Choroid plexus epithelial cell (primary cell): ENCODE measurements at regions not wholly inside any gene's neighbourhood (a gene's known extent, or its start where the extent isn't known, plus 50 kb on each side); places are given as distances from the start of the nearest gene placed in this dataset.

Experiments used
- DNase-seq: peaks from one replicate; pipeline ENCODE4 v3.0.0-alpha.2; 2010; ENCODE audit warnings: low read depth
- H3K4me3 ChIP-seq: 2 replicates; pipeline ENCODE4 v1.5.1; 2011; ENCODE audit warnings: low read depth, mild to moderate bottlenecking, control low read depth, low read length, moderate library complexity
- TF ChIP-seq, protein P1 (sequence below): conservative IDR thresholded peaks from 2 replicates; pipeline ENCODE4 v1.5.1; 2011; ENCODE audit warnings: low read depth, mild to moderate bottlenecking, control low read depth, inconsistent platforms, low read length, moderate library complexity

DNA sequence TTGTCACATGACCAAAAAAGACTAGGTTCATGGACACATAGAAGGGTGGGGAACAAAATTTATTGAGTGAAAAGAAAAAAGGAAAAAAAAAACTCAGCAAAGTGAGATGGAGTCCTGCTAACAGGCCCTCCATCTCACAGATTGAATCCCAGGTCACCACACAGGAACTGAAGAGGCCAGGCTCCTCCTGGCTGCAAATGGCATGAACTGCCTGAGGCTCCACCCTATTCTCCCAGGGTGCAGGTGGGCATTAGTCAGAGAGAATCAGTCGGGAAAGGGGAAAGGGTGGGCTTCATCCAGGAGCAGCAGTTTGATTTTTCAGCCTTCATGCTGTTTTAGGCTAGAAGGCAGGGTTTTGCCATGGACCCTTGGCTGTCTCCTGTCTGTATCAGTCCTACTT, 128.5 kb upstream of the GRID2 start:
- no peak overlapping the region for H3K4me3 ChIP-seq
- DNase-seq = no peak
- TF ChIP-seq, protein P1, sequence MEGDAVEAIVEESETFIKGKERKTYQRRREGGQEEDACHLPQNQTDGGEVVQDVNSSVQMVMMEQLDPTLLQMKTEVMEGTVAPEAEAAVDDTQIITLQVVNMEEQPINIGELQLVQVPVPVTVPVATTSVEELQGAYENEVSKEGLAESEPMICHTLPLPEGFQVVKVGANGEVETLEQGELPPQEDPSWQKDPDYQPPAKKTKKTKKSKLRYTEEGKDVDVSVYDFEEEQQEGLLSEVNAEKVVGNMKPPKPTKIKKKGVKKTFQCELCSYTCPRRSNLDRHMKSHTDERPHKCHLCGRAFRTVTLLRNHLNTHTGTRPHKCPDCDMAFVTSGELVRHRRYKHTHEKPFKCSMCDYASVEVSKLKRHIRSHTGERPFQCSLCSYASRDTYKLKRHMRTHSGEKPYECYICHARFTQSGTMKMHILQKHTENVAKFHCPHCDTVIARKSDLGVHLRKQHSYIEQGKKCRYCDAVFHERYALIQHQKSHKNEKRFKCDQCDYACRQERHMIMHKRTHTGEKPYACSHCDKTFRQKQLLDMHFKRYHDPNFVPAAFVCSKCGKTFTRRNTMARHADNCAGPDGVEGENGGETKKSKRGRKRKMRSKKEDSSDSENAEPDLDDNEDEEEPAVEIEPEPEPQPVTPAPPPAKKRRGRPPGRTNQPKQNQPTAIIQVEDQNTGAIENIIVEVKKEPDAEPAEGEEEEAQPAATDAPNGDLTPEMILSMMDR = no peak

DNA sequence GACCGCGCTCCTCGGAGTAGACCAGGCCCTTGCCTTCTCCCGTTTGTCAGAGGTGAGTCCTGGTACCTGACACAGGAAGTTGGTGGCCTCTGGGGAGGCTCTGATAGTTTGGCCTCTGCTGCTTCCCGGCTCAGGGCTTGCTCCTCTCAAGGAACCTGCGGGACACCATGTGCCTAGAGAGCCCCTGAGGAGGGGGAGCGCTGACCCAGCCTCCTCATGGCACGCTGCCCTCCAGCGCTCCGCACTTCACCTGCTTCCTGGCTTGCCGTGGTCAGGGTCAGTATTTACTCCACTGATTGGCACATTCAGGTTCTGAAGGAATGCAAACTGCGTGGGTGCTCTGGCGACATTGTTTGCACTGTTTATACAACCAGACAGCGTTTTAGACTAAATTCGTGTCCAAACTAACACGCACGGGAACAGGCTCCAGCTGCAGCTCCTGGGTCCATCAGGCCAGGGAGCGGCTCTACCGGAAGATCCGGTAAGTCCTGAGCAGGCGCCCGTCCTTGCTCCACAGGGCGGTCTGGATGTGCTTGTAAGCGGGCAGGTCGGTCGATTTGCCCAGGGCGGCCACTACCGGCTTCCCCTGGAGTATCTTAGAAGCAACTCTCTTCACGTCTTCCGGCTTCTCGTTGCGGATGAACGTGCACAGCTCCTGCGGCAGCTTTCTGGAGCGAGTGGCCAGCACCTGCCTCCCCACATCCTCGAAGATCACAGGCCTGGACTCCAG, 121.6 kb upstream of the GRID2 start:
- TF ChIP-seq, protein P1 = no peak
- DNase-seq = no peak
- H3K4me3 ChIP-seq = no peak overlapping the region

DNA sequence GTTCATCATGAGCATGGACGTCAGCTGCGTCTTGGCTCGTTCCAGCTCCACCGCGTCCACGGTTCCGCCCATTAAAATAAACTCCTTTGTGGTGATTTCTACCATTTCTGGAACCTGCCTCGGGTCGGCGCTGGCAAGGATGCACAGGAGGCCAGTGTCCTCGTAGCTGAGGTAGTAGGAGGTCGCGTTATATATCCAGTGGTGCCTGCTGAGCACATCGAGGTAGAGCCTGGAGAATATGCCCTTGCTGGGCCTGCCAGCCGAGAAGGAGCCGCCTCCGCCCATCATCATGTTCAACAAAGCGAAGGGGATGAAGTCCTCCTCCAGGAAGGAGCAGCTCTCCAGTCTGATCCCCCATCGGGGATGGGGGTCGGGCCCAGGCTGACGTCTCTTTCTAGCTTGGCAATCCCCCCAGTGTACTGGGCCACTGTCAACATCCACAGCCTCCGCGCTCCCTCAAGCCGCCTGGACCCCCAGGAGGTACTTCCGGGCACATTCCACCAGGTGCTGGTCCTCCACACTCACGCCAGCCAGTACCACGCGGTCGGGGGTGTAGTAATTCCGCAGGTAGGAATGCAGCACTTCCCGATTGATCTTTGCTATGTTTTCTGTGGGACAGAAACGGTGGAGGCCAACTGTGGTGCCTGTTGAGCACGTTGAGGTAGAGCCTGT, 120.9 kb upstream of the GRID2 start:
- no peak for DNase-seq
- H3K4me3 ChIP-seq = no peak overlapping the region
- TF ChIP-seq, protein P1 = no peak

DNA sequence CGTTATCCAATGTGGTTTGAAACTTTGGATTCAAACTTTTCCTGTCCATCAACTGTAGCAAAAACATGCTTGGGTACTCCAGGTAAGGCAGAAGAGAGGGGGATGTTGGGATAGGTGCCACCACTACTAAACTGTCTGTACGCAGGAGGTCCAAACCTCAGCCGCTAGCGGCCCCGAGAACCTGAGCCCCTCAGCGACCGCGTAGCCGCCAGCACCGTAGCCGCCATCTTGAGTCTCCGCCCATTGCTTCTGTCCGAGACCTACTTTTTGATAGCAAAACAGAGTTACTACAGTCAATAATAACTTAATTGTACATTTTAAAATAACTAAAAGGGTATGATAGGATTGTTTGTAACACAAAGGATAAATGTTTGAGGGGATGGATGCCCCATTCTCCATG, 119.9 kb upstream of the GRID2 start:
- DNase-seq = no peak
- TF ChIP-seq, protein P1 = no peak
- H3K4me3 ChIP-seq = no peak overlapping the region

DNA sequence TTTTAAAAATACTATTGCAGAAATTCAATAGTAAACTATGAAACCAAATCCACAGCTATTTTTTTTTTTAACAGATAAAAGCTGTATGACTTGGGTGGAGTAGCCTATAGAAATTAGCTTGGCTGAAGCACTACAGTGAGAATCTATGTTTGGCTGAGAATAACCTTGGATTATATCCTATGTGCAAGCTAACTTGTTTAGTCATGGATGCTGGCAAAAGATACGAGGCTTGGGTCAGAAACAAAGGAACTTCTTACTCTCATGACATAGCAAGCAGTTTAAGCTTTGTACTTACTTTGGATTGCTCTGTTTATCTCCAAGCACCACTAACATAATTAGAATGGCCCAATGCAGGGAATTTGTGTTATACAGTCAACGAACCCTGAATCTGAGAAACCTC, 119.2 kb upstream of the GRID2 start:
- TF ChIP-seq, protein P1 = no peak
- H3K4me3 ChIP-seq = no peak overlapping the region

DNA sequence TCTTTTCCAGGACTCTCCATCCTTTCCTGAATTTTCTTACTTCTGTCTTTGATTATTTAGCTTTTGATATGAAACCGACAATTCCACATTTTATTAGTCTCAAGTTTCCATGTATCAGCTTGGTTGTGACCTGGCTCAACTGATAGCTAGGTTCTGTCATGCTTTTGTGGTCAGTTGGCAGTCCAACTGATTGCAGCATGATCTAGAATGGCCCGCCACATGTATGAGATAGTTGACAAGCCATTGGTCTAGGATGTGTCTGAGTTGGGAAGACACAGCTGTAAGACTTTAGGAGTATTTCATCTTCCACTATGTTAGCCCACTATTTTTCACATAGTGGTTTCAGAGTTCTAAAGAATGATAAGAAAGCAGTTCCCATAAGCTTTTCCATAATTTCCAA, 117.5 kb upstream of the GRID2 start:
- H3K4me3 ChIP-seq = no peak overlapping the region
- TF ChIP-seq, protein P1 = no peak
- DNase-seq = no peak

More for the DNA sequence above, 119.2 kb upstream of the GRID2 start:
- no peak for DNase-seq

DNA sequence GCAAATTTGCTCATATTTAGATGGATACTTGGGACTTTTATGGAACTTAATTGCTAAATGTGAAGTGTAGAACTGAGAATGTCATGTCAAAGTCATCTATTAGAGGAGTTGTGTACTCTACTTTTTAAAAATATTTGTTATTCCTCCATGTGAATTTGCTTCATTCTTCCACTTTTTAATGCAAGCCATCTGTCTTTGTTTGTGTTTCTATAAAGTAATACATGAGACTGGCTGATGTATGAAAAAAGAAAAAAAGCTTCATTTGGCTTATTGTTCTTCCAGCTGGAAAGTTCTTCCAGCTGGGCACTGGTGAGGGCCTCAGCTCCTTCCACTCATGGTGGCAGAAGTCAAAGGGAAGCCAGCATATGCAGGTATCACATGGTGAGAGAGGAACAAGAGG, 114.6 kb upstream of the GRID2 start:
- TF ChIP-seq, protein P1 = no peak
- H3K4me3 ChIP-seq = no peak overlapping the region
- DNase-seq = no peak
